Lung (tissue), 11 donors: ENCODE measurements at regions not wholly inside any gene's neighbourhood (a gene's known extent, or its start where the extent isn't known, plus 50 kb on each side); places are given as distances from the start of the nearest gene placed in this dataset.

ENCODE experiments used
- ATAC-seq: fragments of 200-7000 bp; cut with Tn5 transposase; one replicate; pipeline ENCODE4 v1.9.1; 2020; ENCODE audit warnings: moderate number of reproducible peaks; ENCODE audit not compliant: insufficient read depth, low FRiP score
- DNase-seq, 3 donors: peaks; one replicate each; pipeline ENCODE4 v3.0.0-alpha.2; 2013 to 2017
- H3K27ac ChIP-seq, 2 donors: one replicate each; pipeline ENCODE4 v1.5.1; 2013; ENCODE audit warnings: mild to moderate bottlenecking in 2 of 2, moderate library complexity in 2 of 2, control low read depth in 1 of 2, inconsistent platforms in 1 of 2, low read depth in 1 of 2, low read length in 1 of 2
- H3K27me3 ChIP-seq, 3 donors: one replicate each; pipeline ENCODE4 v1.5.1; 2013; ENCODE audit warnings: low read length in 2 of 3; ENCODE audit not compliant: control insufficient read depth in 3 of 3, insufficient read depth in 3 of 3
- H3K36me3 ChIP-seq, 4 donors: one replicate each; pipeline ENCODE4 v1.5.1; 2013; ENCODE audit warnings: low read length in 4 of 4, mild to moderate bottlenecking in 1 of 4, moderate library complexity in 1 of 4; ENCODE audit not compliant: control insufficient read depth in 4 of 4, insufficient read depth in 4 of 4
- H3K4me1 ChIP-seq, 5 donors: one replicate each; pipeline ENCODE4 v1.5.1; 2013; ENCODE audit warnings: low read length in 5 of 5, mild to moderate bottlenecking in 2 of 5, moderate library complexity in 1 of 5; ENCODE audit not compliant: control insufficient read depth in 5 of 5, insufficient read depth in 5 of 5
- H3K4me3 ChIP-seq: one replicate; pipeline ENCODE4 v1.5.1; 2013; ENCODE audit warnings: mild to moderate bottlenecking, control low read depth, moderate library complexity
- H3K9ac ChIP-seq, 2 donors: one replicate each; pipeline ENCODE4 v1.5.1; 2013; ENCODE audit warnings: low read length in 2 of 2, control low read depth in 1 of 2; ENCODE audit not compliant: insufficient read depth in 1 of 2
- H3K9me3 ChIP-seq, 4 donors: one replicate each; pipeline ENCODE4 v1.5.1; 2013; ENCODE audit warnings: low read length in 3 of 4, mild to moderate bottlenecking in 1 of 4, moderate library complexity in 1 of 4; ENCODE audit not compliant: control insufficient read depth in 4 of 4, insufficient read depth in 3 of 4
- CTCF ChIP-seq: IDR thresholded peaks from 2 replicates; pipeline ENCODE4 v1.5.1; 2012; ENCODE audit warnings: mild to moderate bottlenecking; ENCODE audit errors: control extremely low read depth, extremely low read depth
- WGBS, 2 donors: extraction: QIAGEN DNeasy Blood & Tissue Kit; methylation state at CpG; one replicate each; pipeline ENCODE4 v1.1.7; 2013; 5-methylcytosine and 5-hydroxymethylcytosine counted together
- donor health status: control.
- donor health status: control.
- donor health status: Bipolar disorder and iron deficiency.
- donor health status: healthy.
- donor health status: DM: yes; HTN: yes; CAD: no.

GRCh38 chr9:30944741-30945280, 1439.6 kb upstream of the ACO1 start:
- Histone ChIP-seq H3K27ac (no peak overlapping the region), H3K27me3 (no peaks in the 10 kb centered on the region), H3K4me3 (no peak overlapping the region), H3K9ac (no peak overlapping the region), H3K4me1 (no peaks in the 10 kb centered on the region), H3K36me3 (no peaks in the 10 kb centered on the region), H3K9me3 (peaks cover 0 to 2% (median 0%) of the 10 kb centered on the region in 4 donors)
- no peak for TF ChIP-seq CTCF
- ATAC-seq (no peak), DNase-seq (no peak)
- WGBS, 2 donors: 86 to 90% methylated on average over 12 of the region's 12 CpGs

GRCh38 chr9:30964332-30964731, 1420.1 kb upstream of the ACO1 start:
- no peak for ATAC-seq
- no peak for TF ChIP-seq CTCF

GRCh38 chr9:30967476-30967875, 1417.0 kb upstream of the ACO1 start:
- Histone ChIP-seq H3K9me3 (peaks cover 0 to 3% (median 0%) of the 10 kb centered on the region in 4 donors), H3K36me3 (no peaks in the 10 kb centered on the region), H3K27me3 (no peaks in the 10 kb centered on the region), H3K4me3 (no peak overlapping the region), H3K9ac (no peak overlapping the region), H3K4me1 (no peaks in the 10 kb centered on the region), H3K27ac (no peak overlapping the region)
- DNase-seq (peak in 2 of 3 donors; percentile 15 to 30), ATAC-seq (no peak)
- WGBS, 2 donors: 22 to 30% methylated on average over 1 of the region's 1 CpG
- TF ChIP-seq CTCF: no peak

More at GRCh38 chr9:30964332-30964731, 1420.1 kb upstream of the ACO1 start:
- H3K9me3 ChIP-seq: peaks cover 0 to 3% (median under 1%) of the 10 kb centered on the region in 4 donors
- H3K27ac ChIP-seq: no peak overlapping the region
- H3K9ac ChIP-seq: no peak overlapping the region
- no peak overlapping the region for H3K4me3 ChIP-seq
- H3K36me3 ChIP-seq: no peaks in the 10 kb centered on the region
- H3K27me3 ChIP-seq: no peaks in the 10 kb centered on the region
- no peaks in the 10 kb centered on the region for H3K4me1 ChIP-seq
- no peak for DNase-seq

GRCh38 chr9:30970186-30970585, 1414.3 kb upstream of the ACO1 start:
- DNase-seq (no peak), ATAC-seq (no peak)
- Histone ChIP-seq H3K9me3 (no peaks in the 10 kb centered on the region), H3K4me3 (no peak overlapping the region), H3K9ac (no peak overlapping the region), H3K27ac (no peak overlapping the region), H3K36me3 (no peaks in the 10 kb centered on the region), H3K27me3 (no peaks in the 10 kb centered on the region), H3K4me1 (no peaks in the 10 kb centered on the region)
- WGBS, 2 donors: 87% methylated on average over 2 of the region's 2 CpGs
- no peak for TF ChIP-seq CTCF
